GM18861 (cell line): ENCODE measurements at regions not wholly inside any gene's neighbourhood (a gene's known extent, or its start where the extent isn't known, plus 50 kb on each side); places are given as distances from the start of the nearest gene placed in this dataset.

Experiments
- ATAC-seq: cut with Tn5 transposase; IDR thresholded peaks from one replicate; pipeline ENCODE4 v1.9.1; 2021; ENCODE audit not compliant: unreplicated experiment

- no peak for ATAC-seq
These were observed 179.0 kb downstream of the NOC3L start for GRCh38 chr10:94183666-94184264.

GRCh38 chr10:94186722-94187121 lies 176.0 kb downstream of the NOC3L start:
- no peak for ATAC-seq

- no peak for ATAC-seq
These were observed 170.4 kb downstream of the NOC3L start for GRCh38 chr10:94192333-94192732.

GRCh38 chr10:94192974-94193373 lies 169.8 kb downstream of the NOC3L start:
- no peak for ATAC-seq

- no peak for ATAC-seq
These were observed 169.2 kb downstream of the NOC3L start for GRCh38 chr10:94193466-94193924.

- ATAC-seq = no peak
These were observed 168.5 kb downstream of the NOC3L start for GRCh38 chr10:94194256-94194655.

- no peak for ATAC-seq
These were observed 165.5 kb downstream of the NOC3L start for GRCh38 chr10:94197241-94197640.

GRCh38 chr10:94198324-94198723 lies 164.4 kb downstream of the NOC3L start:
- ATAC-seq = no peak

GRCh38 chr10:94199565-94199964 lies 163.2 kb downstream of the NOC3L start:
- no peak for ATAC-seq

GRCh38 chr10:94200146-94200837 lies 162.4 kb downstream of the NOC3L start:
- no peak for ATAC-seq

GRCh38 chr10:94205396-94205831 lies 157.3 kb downstream of the NOC3L start:
- ATAC-seq = no peak

- ATAC-seq = no peak
These were observed 156.6 kb downstream of the NOC3L start for GRCh38 chr10:94206176-94206575.

- no peak for ATAC-seq
These were observed 154.4 kb downstream of the NOC3L start for GRCh38 chr10:94208315-94208714.

GRCh38 chr10:94210440-94211168 lies 152.1 kb downstream of the NOC3L start:
- no peak for ATAC-seq

- ATAC-seq = no peak
These were observed 151.6 kb downstream of the NOC3L start for GRCh38 chr10:94211169-94211510.

- no peak for ATAC-seq
These were observed 149.7 kb downstream of the NOC3L start for GRCh38 chr10:94213001-94213530.

- no peak for ATAC-seq
These were observed 148.8 kb downstream of the NOC3L start for GRCh38 chr10:94213980-94214379.

- ATAC-seq = no peak
These were observed 148.3 kb downstream of the NOC3L start for GRCh38 chr10:94214481-94214893.

- no peak for ATAC-seq
These were observed 146.5 kb downstream of the NOC3L start for GRCh38 chr10:94216201-94216600.

- ATAC-seq = no peak
These were observed 145.3 kb downstream of the NOC3L start for GRCh38 chr10:94217411-94217810.

- ATAC-seq = no peak
These were observed 144.1 kb downstream of the NOC3L start for GRCh38 chr10:94218493-94219183.
